Islet precursor cell (in vitro differentiated cells): ENCODE measurements at regions not wholly inside any gene's neighbourhood (a gene's known extent, or its start where the extent isn't known, plus 50 kb on each side); places are given as distances from the start of the nearest gene placed in this dataset.

Experiments used
- DNase-seq: peaks from one replicate; pipeline ENCODE4 v3.0.0-alpha.2; 2018

- DNase-seq = no peak
These were observed 133.0 kb upstream of the FRY start for GRCh38 chr13:31898378-31899071.

GRCh38 chr13:31901985-31902384, 129.6 kb upstream of the FRY start:
- DNase-seq = no peak

- DNase-seq = no peak
These were observed 128.3 kb upstream of the FRY start for GRCh38 chr13:31903111-31903815.

GRCh38 chr13:31904941-31905824, 126.4 kb upstream of the FRY start:
- no peak for DNase-seq

- no peak for DNase-seq
These were observed 125.6 kb upstream of the FRY start for GRCh38 chr13:31905961-31906360.

- no peak for DNase-seq
These were observed 122.7 kb upstream of the FRY start for GRCh38 chr13:31908696-31909411.

GRCh38 chr13:31909864-31910551, 121.6 kb upstream of the FRY start:
- DNase-seq = no peak

GRCh38 chr13:31910633-31911032, 120.9 kb upstream of the FRY start:
- DNase-seq = no peak

GRCh38 chr13:31912647-31913401, 118.8 kb upstream of the FRY start:
- DNase-seq = no peak

GRCh38 chr13:31913459-31913858, 118.1 kb upstream of the FRY start:
- DNase-seq = no peak

GRCh38 chr13:31914843-31915242, 116.7 kb upstream of the FRY start:
- no peak for DNase-seq

- no peak for DNase-seq
These were observed 112.9 kb upstream of the FRY start for GRCh38 chr13:31918707-31919106.

- DNase-seq = no peak
These were observed 112.3 kb upstream of the FRY start for GRCh38 chr13:31919241-31919640.

GRCh38 chr13:31919971-31920726, 111.4 kb upstream of the FRY start:
- DNase-seq = no peak

- DNase-seq = no peak
These were observed 110.9 kb upstream of the FRY start for GRCh38 chr13:31920727-31921100.

GRCh38 chr13:31922724-31923123, 108.8 kb upstream of the FRY start:
- no peak for DNase-seq

- no peak for DNase-seq
These were observed 108.3 kb upstream of the FRY start for GRCh38 chr13:31923134-31923763.

GRCh38 chr13:31925079-31925478, 106.5 kb upstream of the FRY start:
- DNase-seq = no peak

GRCh38 chr13:31927219-31927653, 104.3 kb upstream of the FRY start:
- peak; percentile 57 for DNase-seq

- DNase-seq = no peak
These were observed 102.4 kb upstream of the FRY start for GRCh38 chr13:31929031-31929770.
